ENCODE measurements at regions not wholly inside any gene's neighbourhood (a gene's known extent, or its start where the extent isn't known, plus 50 kb on each side); places are given as distances from the start of the nearest gene placed in this dataset.
"Not testable (repeated sequence)": the region's sequence is repeated elsewhere in the genome, so short reads cannot be mapped to it uniquely, and the experiment has no call there.

- peak overlapping the region; percentile 66 to 88 (median 75) for H3K4me3 ChIP-seq (replicated peaks in 1 of 3; ENCODE audit: insufficient read depth in 1 of 3, low read depth in 2 of 3, low read length in 3 of 3)
- POLR2A ChIA-PET, result interaction anchor here (0.7 to 5.6 kb wide), 13 partner anchors 7 to 1779 kb away, joined by 3 to 81 read pairs (median 4); a partner anchor contains a TSS
- peak overlapping the region; percentile 0 for H2AFZ ChIP-seq (ENCODE audit: low read length)
- DNase-seq (ENCODE audit: low spot score) (peak; percentile 41), ATAC-seq (peak; percentile 85)
- in situ Hi-C loops (cut with HindIII; ENCODE audit: extremely low pct_ligation_motif_present, low pct_unique_long_range_greater_than_20kb); H4K20me1 ChIP-seq (ENCODE audit: insufficient read depth, low read length); H3K36me3 ChIP-seq (replicated peaks in 1 of 2; ENCODE audit: control insufficient read depth in 1 of 2, insufficient read depth in 2 of 2, low read length in 2 of 2); H3K79me2 ChIP-seq (ENCODE audit: insufficient read depth, low read length); CTCF ChIA-PET (ENCODE audit: low intra/inter-chr PET ratio, low total read pairs); intact Hi-C loops (cut with micrococcal nuclease; ENCODE audit: unreplicated experiment); H3K9me3 ChIP-seq (ENCODE audit: low read length); H3K27me3 ChIP-seq (ENCODE audit: control insufficient read depth in 1 of 2, insufficient read depth in 2 of 2, low read length in 2 of 2); FAIRE-seq: not testable (repeated sequence)
- peak overlapping the region; percentile 84 for H3K9ac ChIP-seq (ENCODE audit: insufficient read depth, low read depth, low read length)
- peak overlapping the region; percentile 73 for H3K4me2 ChIP-seq (ENCODE audit: low read depth, low read length)
- H3K27ac ChIP-seq (ENCODE audit: extremely low read length, insufficient read depth, low read length), result peak overlapping the region; percentile 78
- BruUV-seq (replicated peaks), result TSS peak; percentile 95
- H3K4me1 ChIP-seq (ENCODE audit: insufficient read depth, low read length), result peaks cover 32% of the 10 kb centered on the region
- WGBS (ENCODE audit: low lambda C conversion rate), result under 1% methylated on average over 24 of the region's 53 CpGs
- TF ChIP-seq TOPORS (CRISPR knock-in tag; IDR thresholded peaks at IDR 0.05) (peak; percentile 35; the same call in 1 of the 2 replicates), DR1 (CRISPR knock-in tag; IDR thresholded peaks at IDR 0.05) (0 out of 2 replicates have a peak, but pooled peaks have one; percentile 2), SRSF4 (IDR thresholded peaks at IDR 0.05; ENCODE audit: low read depth, low read length, poor library complexity, severe bottlenecking) (peak; percentile 79), ARID4A (CRISPR knock-in tag; IDR thresholded peaks at IDR 0.05; ENCODE audit: borderline replicate concordance) (peak; percentile 75), ZGPAT (CRISPR knock-in tag; IDR thresholded peaks at IDR 0.05) (0 out of 2 replicates have a peak, but pooled peaks have one; percentile 56), ZEB1 (IDR thresholded peaks at IDR 0.05; ENCODE audit: insufficient replicate concordance, low read depth) (peak; percentile 45), TAF1 (CRISPR knock-in tag; IDR thresholded peaks at IDR 0.05) (peak; percentile 64), SAP130 (CRISPR knock-in tag; IDR thresholded peaks at IDR 0.05; ENCODE audit: low read depth) (peak; percentile 49), ZNF574 (CRISPR knock-in tag; IDR thresholded peaks at IDR 0.05) (0 out of 2 replicates have a peak, but pooled peaks have one; percentile 6), NAIF1 (CRISPR knock-in tag; IDR thresholded peaks at IDR 0.05; ENCODE audit: borderline replicate concordance) (peak; percentile 82; the same call in 1 of the 2 replicates)
- TF ChIP-seq, protein P1, sequence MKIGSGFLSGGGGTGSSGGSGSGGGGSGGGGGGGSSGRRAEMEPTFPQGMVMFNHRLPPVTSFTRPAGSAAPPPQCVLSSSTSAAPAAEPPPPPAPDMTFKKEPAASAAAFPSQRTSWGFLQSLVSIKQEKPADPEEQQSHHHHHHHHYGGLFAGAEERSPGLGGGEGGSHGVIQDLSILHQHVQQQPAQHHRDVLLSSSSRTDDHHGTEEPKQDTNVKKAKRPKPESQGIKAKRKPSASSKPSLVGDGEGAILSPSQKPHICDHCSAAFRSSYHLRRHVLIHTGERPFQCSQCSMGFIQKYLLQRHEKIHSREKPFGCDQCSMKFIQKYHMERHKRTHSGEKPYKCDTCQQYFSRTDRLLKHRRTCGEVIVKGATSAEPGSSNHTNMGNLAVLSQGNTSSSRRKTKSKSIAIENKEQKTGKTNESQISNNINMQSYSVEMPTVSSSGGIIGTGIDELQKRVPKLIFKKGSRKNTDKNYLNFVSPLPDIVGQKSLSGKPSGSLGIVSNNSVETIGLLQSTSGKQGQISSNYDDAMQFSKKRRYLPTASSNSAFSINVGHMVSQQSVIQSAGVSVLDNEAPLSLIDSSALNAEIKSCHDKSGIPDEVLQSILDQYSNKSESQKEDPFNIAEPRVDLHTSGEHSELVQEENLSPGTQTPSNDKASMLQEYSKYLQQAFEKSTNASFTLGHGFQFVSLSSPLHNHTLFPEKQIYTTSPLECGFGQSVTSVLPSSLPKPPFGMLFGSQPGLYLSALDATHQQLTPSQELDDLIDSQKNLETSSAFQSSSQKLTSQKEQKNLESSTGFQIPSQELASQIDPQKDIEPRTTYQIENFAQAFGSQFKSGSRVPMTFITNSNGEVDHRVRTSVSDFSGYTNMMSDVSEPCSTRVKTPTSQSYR (CRISPR knock-in tag; IDR thresholded peaks at IDR 0.05; ENCODE audit: borderline replicate concordance), result 0 out of 2 replicates have a peak, but pooled peaks have one; percentile 34
Observed at GRCh38 chr6:27824211-27825024, 87.8 kb downstream of the OR2B2 start.

Measured in HepG2 (cell line).